GM12878 (cell line): ENCODE measurements at regions not wholly inside any gene's neighbourhood (a gene's known extent, or its start where the extent isn't known, plus 50 kb on each side); places are given as distances from the start of the nearest gene placed in this dataset.

Experiments used
- ATAC-seq: fragments of 200-7000 bp; cut with Tn5 transposase; 3 replicates; pipeline ENCODE4 v1.9.1; 2020; ENCODE audit warnings: mild to moderate bottlenecking, moderate library complexity
- BruUV-seq: library from RNA; stranded (reverse); fragments of 400-500 nt; replicated peaks from 2 replicates; lab custom pipeline; 2021; lab: Mats Ljungman, UMichigan
- CTCF ChIA-PET: fragments of 300-600 bp; sonication (Branson Sonifier 250); formaldehyde crosslinking; extraction: SDS; loops from one replicate; lab custom pipeline; 2021; ENCODE audit warnings: inconsistent platforms; lab: Yijun Ruan, JAX
- POLR2A ChIA-PET: fragments of 350-600 bp; formaldehyde crosslinking; extraction: SDS; loops from one replicate; lab custom pipeline; 2021; ENCODE audit warnings: inconsistent platforms; lab: Charles Lee
- RAD21 ChIA-PET: fragments of 300-600 bp; sonication (Branson Sonifier 250); formaldehyde crosslinking; loops from one replicate; lab custom pipeline; 2023; ENCODE audit warnings: antibody characterized with exemption; ENCODE audit not compliant: unreplicated experiment; lab: Charles Lee
- SMC1A ChIA-PET: fragments of 300-600 bp; sonication (Branson Sonifier 250); formaldehyde crosslinking; loops from one replicate; lab custom pipeline; 2023; ENCODE audit not compliant: unreplicated experiment, uncharacterized antibody; lab: Charles Lee
- DNase-seq: peaks from one replicate; pipeline ENCODE4 v3.0.0-alpha.2; 2011; ENCODE audit warnings: low read depth, low spot score
- FAIRE-seq: peaks from 3 replicates; lab custom pipeline; 2011; peaks lifted over from hg19 to GRCh38; lab: Jason Lieb, UNC
- H2AFZ ChIP-seq: 2 replicates; pipeline ENCODE4 v1.6.0; 2011; ENCODE audit warnings: low read depth, low read length, control low read depth; ENCODE audit not compliant: control insufficient read depth
- H3K27ac ChIP-seq: 2 replicates; pipeline ENCODE4 v1.5.1; 2011; ENCODE audit warnings: control low read depth; ENCODE audit not compliant: control insufficient read depth, insufficient read depth
- H3K27me3 ChIP-seq, 2 experiments: replicated peaks in 1 of 2; 2 replicates each; pipeline versions ENCODE4 v1.6.0 to v1.6.1; 2011; ENCODE audit warnings: low read length in 1 of 2; ENCODE audit not compliant: control insufficient read depth in 2 of 2, insufficient read depth in 2 of 2
- H3K36me3 ChIP-seq, 2 experiments: 2 replicates each; pipeline ENCODE4 v1.5.1; 2011; ENCODE audit warnings: low read length in 1 of 2; ENCODE audit not compliant: control insufficient read depth in 2 of 2, insufficient read depth in 2 of 2
- H3K4me1 ChIP-seq: 2 replicates; pipeline ENCODE4 v1.6.1; 2011; ENCODE audit warnings: mild to moderate bottlenecking, low read length, moderate library complexity, mixed read lengths; ENCODE audit not compliant: control insufficient read depth, insufficient read depth
- H3K4me2 ChIP-seq: 2 replicates; pipeline ENCODE4 v1.6.0; 2011; ENCODE audit warnings: control low read depth; ENCODE audit not compliant: control insufficient read depth, insufficient read depth
- H3K4me3 ChIP-seq: fragments of 200-600 bp; sonication (generic); 2 replicates; pipeline ENCODE4 v1.5.1; 2016
- H3K79me2 ChIP-seq: 2 replicates; pipeline ENCODE4 v1.6.0; 2011; ENCODE audit warnings: low read length; ENCODE audit not compliant: control insufficient read depth, insufficient read depth
- H3K9ac ChIP-seq: 2 replicates; pipeline ENCODE4 v1.8.0; 2011; ENCODE audit warnings: low read length, control low read depth, mixed read lengths; ENCODE audit not compliant: control insufficient read depth, insufficient read depth
- H3K9me3 ChIP-seq: replicated peaks from 3 replicates; pipeline ENCODE4 v1.5.1; 2011; ENCODE audit warnings: mild to moderate bottlenecking, low read length; ENCODE audit not compliant: control insufficient read depth, insufficient read depth
- H4K20me1 ChIP-seq: 2 replicates; pipeline ENCODE4 v1.6.0; 2011; ENCODE audit not compliant: control insufficient read depth, insufficient read depth
- SIN3A ChIP-seq: IDR thresholded peaks from 2 replicates; pipeline ENCODE4 v1.6.1; 2012; ENCODE audit warnings: low read depth, low read length, improper control_type of control experiment
- ZNF592 ChIP-seq: fragments of 450-650 bp; IDR thresholded peaks from 2 replicates; pipeline ENCODE4 v1.6.1; 2017; ENCODE audit warnings: mild to moderate bottlenecking, moderate library complexity
- WGBS: methylation state at CpG from one replicate; pipeline ENCODE4 v1.1.6; 2016; ENCODE audit warnings: low lambda C conversion rate; ENCODE audit not compliant: insufficient replicate concordance, insufficient coverage; ENCODE audit errors: missing lambda C conversion rate; 5-methylcytosine and 5-hydroxymethylcytosine counted together
- in situ Hi-C: fragments of 300-500 bp; cut with MboI; formaldehyde crosslinking; loops from 9 replicates; pipeline ENCODE4 v1.14.3; 2018; ENCODE audit warnings: mixed read lengths
- intact Hi-C: fragments of 100-400 bp; cut with micrococcal nuclease; formaldehyde crosslinking; loops from one replicate; pipeline ENCODE4 v1.14.2; 2022; ENCODE audit not compliant: unreplicated experiment

- no peak for TF ChIP-seq ZNF592
Measured at GRCh38 chr18:77750006-77750405, 500.4 kb downstream of the GALR1 start (continued).

- H3K36me3 ChIP-seq, result no peaks in the 10 kb centered on the region
- intact Hi-C loops, result no loop called here
- TF ChIP-seq SIN3A, result no peak
- ATAC-seq (no peak), DNase-seq (no peak), FAIRE-seq (no peak)
- H3K4me3 ChIP-seq, result no peak overlapping the region
- no peak overlapping the region for H3K4me2 ChIP-seq
- CTCF ChIA-PET, result no interaction called here
- BruUV-seq, result no TSS peak
- in situ Hi-C loops, result no loop called here
- SMC1A ChIA-PET, result no interaction called here
- 17% methylated on average over 7 of the region's 7 CpGs for WGBS
- no peak overlapping the region for H3K9ac ChIP-seq
- POLR2A ChIA-PET, result no interaction called here
- no peaks in the 10 kb centered on the region for H3K4me1 ChIP-seq
- RAD21 ChIA-PET, result no interaction called here
- no peak overlapping the region for H3K27ac ChIP-seq
- H2AFZ ChIP-seq, result no peak overlapping the region
- no peaks in the 10 kb centered on the region for H3K79me2 ChIP-seq
- H4K20me1 ChIP-seq, result no peaks in the 10 kb centered on the region
- no peaks in the 10 kb centered on the region for H3K9me3 ChIP-seq
- H3K27me3 ChIP-seq, result no peaks in the 10 kb centered on the region
Measured at GRCh38 chr18:77754475-77755044, 504.9 kb downstream of the GALR1 start.
